NCI-H2107 treated with DMSO at 0.1 percent for 48 hours (cell line): ENCODE measurements at regions not wholly inside any gene's neighbourhood (a gene's known extent, or its start where the extent isn't known, plus 50 kb on each side); places are given as distances from the start of the nearest gene placed in this dataset.
"Not testable (repeated sequence)": the region's sequence is repeated elsewhere in the genome, so short reads cannot be mapped to it uniquely, and the experiment has no call there.

Experiments used
- DNase-seq: peaks from one replicate; lab custom pipeline; 2025; ENCODE audit not compliant: unreplicated experiment; lab: John Stamatoyannopoulos, UW

DNA sequence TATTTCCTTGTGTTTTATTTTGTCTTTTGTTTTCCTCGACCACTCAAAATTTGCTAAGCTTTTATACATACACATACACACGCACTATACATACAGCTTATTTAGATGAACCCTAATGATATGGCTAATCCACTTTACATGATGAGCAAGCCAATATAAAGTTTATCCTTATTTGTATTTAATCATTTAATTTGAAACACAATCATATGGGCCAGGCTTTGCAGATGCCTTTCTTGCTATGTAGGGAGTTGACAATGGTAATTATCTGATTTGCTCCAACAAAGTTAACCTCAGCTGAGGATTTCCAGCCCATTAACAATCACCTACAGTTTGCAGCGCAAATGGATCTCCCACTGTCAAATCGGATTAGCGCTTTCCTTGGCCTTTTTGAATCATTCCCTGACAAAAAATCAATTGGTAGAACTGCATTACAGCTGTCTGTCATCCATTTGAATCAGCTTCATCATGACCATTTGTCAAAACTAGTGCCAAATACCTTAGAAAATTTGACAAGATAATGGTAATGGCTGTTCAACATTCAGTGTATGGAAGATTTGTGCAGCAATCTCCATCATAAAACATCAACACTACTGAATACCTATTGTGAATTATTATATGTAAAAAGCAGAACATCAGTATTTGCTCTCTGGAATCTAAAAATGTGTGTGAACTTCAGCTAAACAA is 352.6 kb downstream of the MRPL39 start:
- DNase-seq = no peak

DNA sequence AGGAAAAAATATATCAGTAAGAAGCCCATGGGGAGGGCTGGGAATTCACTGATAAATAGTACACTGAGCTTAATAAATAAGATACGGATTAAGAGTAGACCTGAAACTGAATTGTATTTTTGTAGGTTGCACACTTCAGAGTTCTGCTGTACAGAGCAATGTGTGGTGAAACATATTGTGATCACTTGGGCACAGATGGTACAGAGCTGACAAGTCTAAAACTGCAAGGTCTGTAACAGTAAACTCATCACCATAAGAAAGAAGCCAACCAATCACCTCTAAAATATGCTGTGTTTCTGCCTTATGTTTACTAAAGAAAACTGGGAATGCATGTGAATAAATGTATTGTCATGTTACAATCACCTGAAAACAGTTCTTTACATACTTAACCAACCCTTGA is 360.7 kb downstream of the MRPL39 start:
- no peak for DNase-seq

DNA sequence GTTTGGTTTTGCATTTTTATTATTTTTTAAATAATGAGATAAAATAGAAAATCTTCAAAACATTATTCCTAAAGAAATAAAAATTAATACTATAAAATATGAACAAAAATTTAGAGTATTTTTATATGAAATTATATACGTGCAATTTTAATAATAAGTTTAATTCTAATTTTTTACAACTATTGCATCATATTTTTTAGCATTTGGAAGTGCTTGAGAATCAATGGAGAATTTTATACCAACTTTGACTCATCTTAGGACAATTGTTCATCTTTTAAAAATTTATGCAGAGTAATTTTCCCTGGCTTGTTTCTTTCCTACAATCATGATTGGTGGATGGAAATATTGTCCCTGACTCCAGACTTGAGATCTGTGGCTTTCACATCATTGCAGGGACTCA is 362.5 kb downstream of the MRPL39 start:
- DNase-seq = no peak

DNA sequence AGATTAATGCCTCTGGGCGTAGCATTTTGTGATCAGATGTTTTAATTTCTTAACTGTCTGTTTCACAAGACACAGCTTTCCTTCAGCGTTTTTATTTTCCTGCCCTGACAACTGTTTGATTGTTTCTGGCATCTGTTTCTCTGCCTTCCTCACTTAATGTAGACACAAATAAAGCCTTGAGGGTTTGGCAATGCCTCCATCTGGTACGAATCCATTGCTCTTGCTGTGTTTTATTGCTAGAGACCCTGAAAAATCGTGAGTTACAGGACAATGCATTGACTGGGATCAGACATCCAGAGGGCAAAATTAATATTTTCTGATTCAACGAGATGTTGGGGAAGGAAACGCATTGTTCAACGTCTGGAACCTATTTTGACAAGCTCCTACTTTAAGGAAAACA is 363.5 kb downstream of the MRPL39 start:
- no peak for DNase-seq

DNA sequence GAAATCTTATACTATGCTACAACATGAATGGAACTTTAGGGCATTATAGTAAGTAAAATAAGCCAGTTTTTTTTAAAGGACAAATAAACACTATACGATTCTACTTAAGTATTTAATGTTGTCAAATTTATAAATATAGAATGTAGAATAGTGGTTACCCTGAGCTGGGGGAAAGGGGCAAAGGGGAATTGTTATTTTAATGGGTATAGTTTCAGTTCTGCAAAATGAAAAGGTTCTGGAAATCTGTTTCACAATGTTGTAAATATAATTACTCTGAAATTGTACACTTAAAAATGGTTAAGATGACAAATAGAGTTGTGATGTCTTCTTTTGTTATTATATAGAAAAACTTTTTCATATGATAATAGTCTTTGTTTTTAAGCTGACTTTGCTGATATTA is 366.3 kb downstream of the MRPL39 start:
- no peak for DNase-seq

DNA sequence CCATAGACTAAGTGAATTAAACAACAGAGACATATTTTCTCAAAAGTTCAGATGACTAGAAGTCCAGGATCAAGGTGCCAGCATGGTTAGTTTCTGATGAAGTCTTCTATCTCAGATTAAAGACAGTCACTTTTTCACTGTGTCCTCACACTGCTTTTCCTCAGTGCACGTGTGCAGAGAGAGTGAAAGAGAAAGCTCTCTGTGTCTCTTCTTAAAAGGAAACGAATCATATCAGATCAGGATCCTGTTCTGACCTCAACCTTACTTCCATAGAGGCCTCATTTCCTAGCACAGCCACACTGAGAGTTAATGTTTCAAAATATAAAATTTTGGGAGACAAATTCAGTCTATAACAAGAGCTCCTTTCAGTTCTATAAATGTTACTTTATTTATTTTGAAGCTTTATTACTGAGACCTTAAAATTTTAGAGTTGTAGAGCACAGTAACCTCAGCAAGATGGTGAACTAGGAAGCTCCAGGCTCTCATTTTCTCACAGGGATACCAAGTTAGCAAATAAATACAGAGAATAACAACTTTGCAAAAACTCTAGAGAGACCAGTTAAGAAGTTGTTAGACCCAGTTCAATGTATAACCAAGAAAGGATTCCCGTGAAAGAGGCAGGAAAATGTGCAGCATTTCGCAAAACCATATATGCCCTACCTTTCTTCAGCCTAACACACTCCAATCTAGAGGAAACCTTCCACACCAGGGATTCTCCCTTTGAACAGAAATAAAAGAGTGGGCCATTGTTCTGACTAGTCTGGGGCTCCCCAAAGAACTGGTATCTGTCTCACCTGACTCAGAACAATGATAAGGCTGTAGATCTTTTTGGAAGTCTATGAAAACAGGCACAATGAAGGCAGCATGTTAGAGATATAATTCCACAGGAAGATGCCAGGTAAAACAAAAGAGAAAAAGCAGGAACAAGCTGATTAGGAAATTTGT is 372.2 kb downstream of the MRPL39 start:
- DNase-seq = no peak

DNA sequence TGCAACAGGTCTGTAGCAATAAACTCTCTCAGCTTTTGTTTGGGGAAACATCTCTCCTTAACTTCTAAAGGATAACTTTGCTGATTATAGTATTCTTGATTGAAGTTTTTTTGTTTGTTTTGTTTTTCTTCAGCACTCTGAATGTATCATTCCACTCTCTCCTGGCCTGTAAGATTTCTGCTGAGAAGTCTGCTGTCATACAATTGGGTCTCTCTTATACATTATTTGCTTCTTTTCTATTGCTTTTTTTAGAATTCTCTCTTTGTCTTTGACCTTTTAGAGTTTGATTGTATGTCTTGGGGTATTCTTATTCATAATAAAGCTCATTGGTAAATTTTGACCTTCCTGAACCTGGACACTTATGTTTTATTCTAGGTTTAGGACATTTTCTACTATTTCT is 386.3 kb downstream of the MRPL39 start:
- DNase-seq = no peak

DNA sequence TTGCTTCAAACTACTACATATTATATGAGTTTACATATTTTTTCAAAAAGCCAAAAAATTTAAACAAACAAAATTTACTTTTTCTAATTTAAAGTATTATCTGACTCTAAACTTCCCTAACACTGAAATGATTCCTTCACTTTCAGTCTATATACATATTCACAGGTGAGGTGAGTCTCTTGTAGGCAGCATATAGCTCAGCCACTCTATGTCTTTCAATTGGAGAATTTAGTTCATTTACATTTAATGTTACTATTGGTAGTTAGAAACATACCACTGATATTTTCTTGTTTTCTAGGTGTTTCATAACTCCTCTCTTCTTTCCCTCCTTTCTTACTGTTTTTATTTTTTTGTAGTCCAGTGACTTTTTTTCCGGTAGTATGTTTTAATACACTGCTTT is 387.1 kb downstream of the MRPL39 start:
- no peak for DNase-seq

DNA sequence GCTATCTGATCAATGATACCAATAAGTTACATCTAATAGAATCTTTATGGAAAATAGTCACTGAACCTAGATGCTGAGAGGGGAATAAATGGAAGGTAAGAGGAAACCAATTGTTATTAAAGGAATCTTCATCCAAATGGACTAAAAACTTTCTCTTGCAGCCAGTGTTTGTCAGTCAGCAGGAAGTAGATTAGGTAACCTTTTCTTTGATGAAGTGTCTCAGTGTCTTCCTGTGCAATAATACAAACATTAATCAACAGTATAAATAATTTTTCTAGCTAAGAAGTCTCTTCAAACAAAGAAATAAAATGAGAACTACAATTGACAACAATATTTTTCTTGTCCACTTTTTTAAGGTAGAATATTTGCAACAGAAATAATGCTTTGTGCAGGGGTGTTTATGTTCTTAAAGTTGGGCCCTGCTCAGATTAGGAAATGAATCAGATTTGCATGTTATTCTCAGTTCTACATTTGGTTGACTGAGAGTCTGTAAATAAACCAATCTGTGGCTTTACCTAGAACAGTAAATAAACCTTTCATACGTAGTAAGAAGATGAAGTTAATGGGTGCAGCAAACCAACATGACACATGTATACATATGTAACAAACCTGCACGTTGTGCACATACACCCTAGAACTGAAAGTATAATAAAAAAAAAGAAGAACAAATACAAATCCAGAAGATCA is 391.4 kb downstream of the MRPL39 start:
- no peak for DNase-seq

DNA sequence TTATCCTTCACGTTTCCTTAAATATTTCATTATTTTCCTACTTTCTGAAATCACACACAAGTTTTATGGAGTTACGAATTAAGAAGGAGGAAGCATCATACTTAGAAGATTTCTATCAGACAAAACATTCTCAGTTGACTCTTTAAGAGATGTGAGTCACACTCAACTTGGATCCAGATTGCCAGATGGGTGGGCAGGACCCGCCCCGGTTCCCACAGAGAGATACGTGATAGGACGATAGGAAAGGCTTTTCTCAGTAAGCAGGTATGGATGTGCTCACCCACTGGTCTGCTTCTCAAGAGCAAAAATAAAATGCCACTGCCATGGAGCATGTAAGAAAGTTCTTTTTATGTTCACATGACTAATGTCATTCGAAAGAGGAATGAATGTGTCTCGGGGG is 392.6 kb downstream of the MRPL39 start:
- no peak for DNase-seq

DNA sequence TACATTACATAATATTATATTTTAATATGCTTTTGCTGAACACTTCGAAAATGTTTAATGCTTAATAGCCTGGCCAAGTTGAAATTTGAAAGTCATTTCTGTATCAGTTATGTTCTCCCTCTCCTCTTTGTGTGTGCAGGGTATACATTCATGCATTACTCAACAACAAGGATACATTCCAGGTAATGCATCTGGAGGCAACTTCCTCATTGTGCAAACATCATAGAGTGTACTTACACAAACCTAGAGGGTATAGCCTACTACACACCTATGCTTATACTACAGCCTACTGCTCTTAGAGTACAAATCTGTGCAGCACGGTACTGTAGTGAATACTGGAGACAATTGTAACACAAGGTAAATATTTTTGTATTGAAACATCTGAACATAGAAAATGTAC is 407.3 kb downstream of the MRPL39 start:
- DNase-seq = no peak

DNA sequence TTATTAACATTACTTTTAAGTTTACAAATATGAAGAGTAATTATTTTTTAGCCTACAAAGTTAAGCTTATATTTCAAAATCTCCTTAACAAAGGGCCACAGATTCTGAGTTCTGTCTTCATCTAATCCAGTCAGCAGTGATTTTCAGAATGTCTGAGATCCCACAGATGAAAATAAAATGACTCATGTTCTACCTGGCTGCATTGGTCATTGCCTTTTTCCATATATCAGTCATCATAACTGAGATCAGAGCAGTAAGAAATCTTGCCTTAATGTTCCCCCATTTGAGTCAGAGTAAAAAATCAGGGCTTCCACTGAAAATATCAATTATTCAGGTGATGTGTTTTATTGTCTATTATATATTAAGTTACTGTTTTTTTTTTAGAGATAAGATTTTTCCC is 416.1 kb downstream of the MRPL39 start:
- DNase-seq = no peak

DNA sequence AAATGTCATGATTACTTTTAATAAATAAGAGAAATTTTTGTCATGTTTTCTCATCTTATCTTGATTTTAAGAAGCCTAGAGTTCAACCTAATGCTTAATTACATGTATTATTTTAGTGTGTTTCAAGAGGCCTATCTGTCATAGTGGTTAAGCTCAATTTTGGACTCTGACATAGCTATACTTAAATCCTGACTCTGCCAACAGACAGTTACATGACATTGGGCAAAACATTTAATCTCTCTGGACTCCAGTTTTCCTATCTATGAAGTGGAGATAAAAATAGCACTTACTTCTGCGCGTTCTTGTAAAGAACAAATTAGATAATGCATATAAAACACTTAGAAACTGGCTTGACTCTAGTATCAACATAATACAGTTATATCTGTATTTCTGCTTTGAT is 417.8 kb downstream of the MRPL39 start:
- no peak for DNase-seq

DNA sequence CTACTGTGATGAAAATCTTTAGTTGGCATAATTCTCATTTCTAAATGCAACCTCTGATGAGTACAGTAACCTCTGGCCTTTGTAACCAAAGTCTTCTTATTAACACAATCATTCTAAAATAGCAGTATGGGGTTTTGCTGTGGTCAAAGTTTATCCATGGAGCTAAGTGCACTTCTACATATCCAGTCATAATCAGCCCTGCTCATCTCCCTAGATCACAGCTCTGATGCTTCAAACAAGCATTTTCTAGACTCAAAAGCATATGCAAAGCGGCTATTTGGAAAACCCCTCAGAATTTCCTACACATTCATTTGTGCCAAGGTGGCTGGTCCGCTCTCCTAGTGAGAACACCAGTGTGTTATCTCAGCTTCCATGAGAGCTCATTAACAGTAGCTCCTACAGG is 418.6 kb downstream of the MRPL39 start:
- DNase-seq = no peak

DNA sequence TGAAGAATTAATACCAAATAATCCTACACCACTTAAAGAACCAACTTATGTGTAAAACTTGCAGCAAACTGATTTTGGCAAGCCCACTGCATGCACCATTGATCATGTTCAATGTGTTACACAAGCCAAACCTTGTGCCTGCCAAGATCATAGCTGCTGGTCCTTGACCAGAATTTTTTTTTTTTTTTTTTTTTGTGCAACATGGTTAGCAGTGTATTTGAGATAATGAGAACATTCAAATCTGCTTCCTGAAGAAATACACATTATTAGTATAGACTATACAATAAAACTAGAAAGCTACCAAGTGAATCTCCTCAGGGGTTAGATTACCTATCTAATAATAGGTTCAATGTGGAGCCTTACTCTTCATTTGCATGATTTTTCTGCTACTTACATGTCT is 421.0 kb downstream of the MRPL39 start:
- DNase-seq = no peak

DNA sequence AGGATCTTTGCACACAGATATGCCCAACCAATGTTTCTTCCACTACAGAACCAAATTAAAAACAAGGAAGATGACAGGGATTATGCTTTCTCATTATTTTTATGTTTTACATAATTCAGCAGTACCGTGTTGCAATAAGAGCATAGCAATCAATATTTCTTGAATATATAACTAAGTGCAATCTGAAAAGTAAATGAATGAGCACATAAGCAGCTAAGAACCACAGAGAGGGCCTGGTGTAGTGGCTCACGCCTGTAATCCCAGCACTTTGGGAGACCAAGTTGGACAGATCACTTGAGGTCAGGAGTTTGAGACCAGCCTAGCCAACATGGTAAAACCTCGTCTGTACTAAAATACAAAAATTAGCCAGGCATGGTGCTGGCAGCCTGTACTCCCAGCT is 423.7 kb downstream of the MRPL39 start:
- DNase-seq = no peak

DNA sequence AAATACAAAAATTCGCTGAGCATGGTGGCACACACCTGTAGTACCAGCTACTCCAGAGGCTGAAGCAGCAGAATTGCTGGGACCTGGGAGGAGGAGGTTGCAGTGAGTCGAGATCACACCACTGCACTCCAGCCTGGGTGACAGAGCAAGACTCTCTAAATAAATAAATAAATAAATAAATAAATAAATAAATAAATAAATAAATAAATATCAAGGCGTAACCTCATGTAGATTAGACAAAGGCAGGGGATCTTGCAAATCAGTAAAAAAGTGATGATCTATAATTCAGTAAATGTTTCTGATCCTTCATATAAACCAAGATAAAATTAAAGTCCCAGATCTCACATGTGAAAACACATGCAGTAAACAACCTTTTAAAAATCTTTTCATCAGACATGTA is 425.6 kb downstream of the MRPL39 start:
- not testable (repeated sequence) for DNase-seq

DNA sequence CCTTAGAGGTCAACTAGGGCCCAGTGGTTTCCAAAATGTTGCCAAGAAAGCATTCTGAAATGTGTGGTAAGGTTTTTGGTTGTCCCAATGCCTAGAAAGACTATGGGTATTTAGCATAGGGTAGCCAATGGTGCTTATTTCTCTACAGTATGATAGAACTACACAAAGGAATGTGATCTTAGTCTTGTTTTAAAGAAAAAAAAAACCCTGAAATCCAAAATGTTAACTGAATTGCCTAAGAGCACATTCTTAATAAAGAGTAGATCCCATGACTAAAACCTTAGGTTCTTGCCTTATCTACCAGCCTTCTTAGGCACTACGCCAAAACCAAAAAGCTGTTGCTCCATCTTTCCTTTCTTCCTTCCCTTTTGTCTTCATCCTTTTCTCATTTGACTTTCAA is 428.2 kb downstream of the MRPL39 start:
- no peak for DNase-seq

DNA sequence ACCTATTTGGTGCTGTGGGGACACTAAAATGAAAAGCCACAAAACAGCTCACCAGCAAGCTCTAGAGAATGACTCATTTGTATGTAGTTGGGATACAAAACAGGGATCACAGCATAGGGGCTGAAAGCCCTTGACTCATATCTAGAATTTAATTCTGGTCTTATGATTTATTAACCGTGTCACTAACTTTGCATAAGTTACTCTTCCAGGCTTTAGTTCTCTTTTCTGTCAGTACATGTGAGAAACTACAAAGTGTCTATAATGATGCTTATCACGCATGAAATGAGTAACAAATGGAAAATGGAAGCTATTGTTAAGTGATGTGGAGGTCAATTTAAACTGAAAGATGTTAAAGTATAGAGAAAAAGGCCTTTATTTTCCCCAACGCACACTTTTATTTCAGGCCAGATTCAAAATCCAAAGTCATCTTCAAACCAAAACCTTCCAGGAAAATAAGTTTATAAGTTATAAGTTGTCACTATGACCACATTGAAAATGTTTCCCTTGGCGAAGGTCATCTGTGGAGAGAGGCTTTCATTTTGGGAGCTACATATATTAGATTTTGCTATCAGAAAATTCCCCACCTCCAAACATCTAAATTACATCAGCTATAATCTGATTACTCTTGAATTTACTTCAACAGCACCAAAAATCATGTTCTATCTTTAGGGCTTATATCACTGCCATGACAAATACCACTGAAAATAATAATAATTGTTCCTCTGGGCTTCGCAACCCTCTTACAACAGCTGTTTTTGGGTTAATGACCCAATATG is 430.5 kb downstream of the MRPL39 start:
- DNase-seq = no peak

DNA sequence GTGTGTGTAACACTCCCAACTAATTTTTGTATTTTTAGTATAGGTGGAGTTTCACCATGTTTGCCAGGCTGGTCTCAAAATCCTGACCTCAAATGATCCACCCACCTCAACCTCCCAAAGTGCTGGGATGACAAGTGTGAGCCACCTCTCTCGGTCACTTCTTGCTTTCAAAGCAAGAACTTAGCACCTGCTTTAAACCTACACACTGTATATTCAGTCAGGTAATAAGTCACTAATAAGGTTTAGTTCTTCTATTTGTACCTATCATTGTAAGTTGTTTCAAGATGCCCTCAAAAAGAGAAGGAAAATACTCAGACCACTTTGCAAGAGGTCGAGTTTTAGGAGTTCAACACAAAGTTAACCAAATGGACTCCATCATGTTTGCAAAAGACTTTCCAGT is 431.3 kb downstream of the MRPL39 start:
- DNase-seq = no peak

DNA sequence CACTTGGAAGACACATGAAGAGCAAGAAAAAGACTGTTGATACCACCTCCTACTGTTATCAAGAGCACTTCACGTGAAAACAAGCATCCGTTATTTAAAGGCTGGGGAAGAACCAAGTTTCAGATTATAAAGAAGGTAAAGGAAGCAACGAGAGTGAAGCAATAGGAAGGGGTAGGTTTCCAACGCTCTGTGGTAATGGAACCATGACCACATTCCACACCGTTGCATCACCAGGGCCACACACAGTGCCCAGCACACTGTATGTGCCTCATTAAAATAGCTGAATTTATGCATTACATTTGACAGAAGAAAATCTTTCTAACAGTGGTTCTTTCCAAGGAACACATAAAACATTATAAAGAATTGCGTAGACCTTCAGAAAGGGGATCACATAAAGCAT is 435.8 kb downstream of the MRPL39 start:
- no peak for DNase-seq
